HepG2 (cell line): ENCODE measurements at regions not wholly inside any gene's neighbourhood (a gene's known extent, or its start where the extent isn't known, plus 50 kb on each side); places are given as distances from the start of the nearest gene placed in this dataset.

Experiments
- SOX13 ChIP-seq, 3 experiments: fragments of 450-650 bp in 1 of 3; sonication (generic) in 1 of 3; formaldehyde crosslinking in 1 of 3; IDR thresholded peaks in 2 of 3; conservative IDR thresholded peaks in 1 of 3; 2 replicates each; pipeline versions ENCODE4 v1.5.0 to v1.6.1; 2016 to 2020; ENCODE audit warnings: antibody characterized with exemption in 1 of 3, mild to moderate bottlenecking in 1 of 3, missing compliant biosample characterization in 1 of 3, missing genetic modification reagents in 1 of 3, moderate library complexity in 1 of 3
- SRF ChIP-seq: IDR thresholded peaks from 2 replicates; pipeline ENCODE4 v1.6.1; 2011; ENCODE audit warnings: mild to moderate bottlenecking, low read depth, low read length, moderate library complexity
- TBP ChIP-seq: sonication (generic); formaldehyde crosslinking; IDR thresholded peaks from 2 replicates; pipeline ENCODE4 v1.5.0; 2020; ENCODE audit warnings: missing genetic modification reagents
- TCF7L2 ChIP-seq: IDR thresholded peaks from 2 replicates; pipeline ENCODE4 v1.6.1; 2011; ENCODE audit warnings: mild to moderate bottlenecking, low read depth, low read length, moderate library complexity
- ZBTB8A ChIP-seq: sonication (generic); formaldehyde crosslinking; IDR thresholded peaks from 2 replicates; pipeline ENCODE4 v1.4.0; 2020; ENCODE audit warnings: mild to moderate bottlenecking, low read depth, missing genetic modification reagents, borderline replicate concordance
- ZNF629 ChIP-seq: sonication (generic); formaldehyde crosslinking; conservative IDR thresholded peaks from 2 replicates; pipeline ENCODE4 v1.5.0; 2020; ENCODE audit warnings: missing genetic modification reagents
- TF ChIP-seq, protein P1 (sequence below): sonication (generic); formaldehyde crosslinking; IDR thresholded peaks from 2 replicates; pipeline ENCODE4 v1.5.0; 2020; ENCODE audit warnings: mild to moderate bottlenecking, missing genetic modification reagents, moderate library complexity
- TF ChIP-seq, protein P2 (sequence below): sonication (generic); formaldehyde crosslinking; conservative IDR thresholded peaks from 2 replicates; pipeline ENCODE4 v1.4.0; 2020; ENCODE audit warnings: missing genetic modification reagents

DNA sequence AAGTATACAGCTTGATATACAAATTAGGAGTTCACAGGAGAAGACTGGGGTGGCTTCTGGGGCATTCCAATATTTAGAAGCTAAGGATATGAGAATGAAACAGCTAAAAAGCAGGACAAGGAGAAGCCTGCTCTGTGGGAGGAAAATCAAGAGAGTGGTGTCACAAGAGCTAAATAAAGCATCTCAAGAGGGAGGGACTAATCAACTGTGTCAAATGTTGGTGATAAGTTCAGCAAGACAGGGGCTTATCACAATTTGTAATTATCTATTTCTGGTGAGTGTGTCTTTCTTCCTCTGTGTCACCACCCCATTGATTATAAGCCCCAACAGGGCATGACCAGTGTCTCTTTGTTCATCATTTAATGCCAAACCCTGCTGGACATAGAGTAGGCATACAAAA is 295.8 kb upstream of the DUSP10 start:
- TF ChIP-seq, protein P1, sequence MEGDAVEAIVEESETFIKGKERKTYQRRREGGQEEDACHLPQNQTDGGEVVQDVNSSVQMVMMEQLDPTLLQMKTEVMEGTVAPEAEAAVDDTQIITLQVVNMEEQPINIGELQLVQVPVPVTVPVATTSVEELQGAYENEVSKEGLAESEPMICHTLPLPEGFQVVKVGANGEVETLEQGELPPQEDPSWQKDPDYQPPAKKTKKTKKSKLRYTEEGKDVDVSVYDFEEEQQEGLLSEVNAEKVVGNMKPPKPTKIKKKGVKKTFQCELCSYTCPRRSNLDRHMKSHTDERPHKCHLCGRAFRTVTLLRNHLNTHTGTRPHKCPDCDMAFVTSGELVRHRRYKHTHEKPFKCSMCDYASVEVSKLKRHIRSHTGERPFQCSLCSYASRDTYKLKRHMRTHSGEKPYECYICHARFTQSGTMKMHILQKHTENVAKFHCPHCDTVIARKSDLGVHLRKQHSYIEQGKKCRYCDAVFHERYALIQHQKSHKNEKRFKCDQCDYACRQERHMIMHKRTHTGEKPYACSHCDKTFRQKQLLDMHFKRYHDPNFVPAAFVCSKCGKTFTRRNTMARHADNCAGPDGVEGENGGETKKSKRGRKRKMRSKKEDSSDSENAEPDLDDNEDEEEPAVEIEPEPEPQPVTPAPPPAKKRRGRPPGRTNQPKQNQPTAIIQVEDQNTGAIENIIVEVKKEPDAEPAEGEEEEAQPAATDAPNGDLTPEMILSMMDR (CRISPR knock-in tag), result no peak
- TF ChIP-seq TBP (CRISPR knock-in tag) (no peak), ZNF629 (CRISPR knock-in tag) (no peak), SOX13 (IDR thresholded peaks at IDR 0.05) (no peak), SOX13 (CRISPR knock-in tag; conservative IDR thresholded peaks at IDR 0.05 in 1 of 2, IDR thresholded peaks at IDR 0.05 in 1 of 2) (no peak), SRF (no peak), ZBTB8A (CRISPR knock-in tag) (no peak), TCF7L2 (no peak)
- TF ChIP-seq, protein P2, sequence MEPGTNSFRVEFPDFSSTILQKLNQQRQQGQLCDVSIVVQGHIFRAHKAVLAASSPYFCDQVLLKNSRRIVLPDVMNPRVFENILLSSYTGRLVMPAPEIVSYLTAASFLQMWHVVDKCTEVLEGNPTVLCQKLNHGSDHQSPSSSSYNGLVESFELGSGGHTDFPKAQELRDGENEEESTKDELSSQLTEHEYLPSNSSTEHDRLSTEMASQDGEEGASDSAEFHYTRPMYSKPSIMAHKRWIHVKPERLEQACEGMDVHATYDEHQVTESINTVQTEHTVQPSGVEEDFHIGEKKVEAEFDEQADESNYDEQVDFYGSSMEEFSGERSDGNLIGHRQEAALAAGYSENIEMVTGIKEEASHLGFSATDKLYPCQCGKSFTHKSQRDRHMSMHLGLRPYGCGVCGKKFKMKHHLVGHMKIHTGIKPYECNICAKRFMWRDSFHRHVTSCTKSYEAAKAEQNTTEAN (CRISPR knock-in tag), result no peak
